Heart left ventricle (tissue), 16 donors: ENCODE measurements at regions not wholly inside any gene's neighbourhood (a gene's known extent, or its start where the extent isn't known, plus 50 kb on each side); places are given as distances from the start of the nearest gene placed in this dataset.

Experiments
- ATAC-seq, 4 donors: fragments of 200-7000 bp; cut with Tn5 transposase; one replicate each; pipeline ENCODE4 v1.9.1; 2020 to 2022; ENCODE audit warnings: moderate library complexity in 4 of 4, mild to moderate bottlenecking in 3 of 4, moderate number of reproducible peaks in 1 of 4
- DNase-seq, 5 donors: peaks; one replicate each; pipeline ENCODE4 v3.0.0-alpha.2; 2020
- H3K27ac ChIP-seq, 12 donors: fragments of 200-600 bp; sonication (generic) in 4 of 12; one replicate each; pipeline versions ENCODE4 v1.5.0 to v1.8.0; 2016 to 2022; ENCODE audit warnings: mild to moderate bottlenecking in 2 of 12
- H3K27me3 ChIP-seq, 9 donors: fragments of 200-600 bp; sonication (generic) in 2 of 9; one replicate each; pipeline versions ENCODE4 v1.5.1 to v1.8.0; 2016 to 2022; ENCODE audit warnings: mild to moderate bottlenecking in 3 of 9
- H3K36me3 ChIP-seq, 9 donors: fragments of 200-600 bp; sonication (generic) in 2 of 9; one replicate each; pipeline versions ENCODE4 v1.5.0 to v1.8.0; 2018 to 2022; ENCODE audit warnings: mild to moderate bottlenecking in 2 of 9
- H3K4me1 ChIP-seq, 12 donors: fragments of 200-600 bp; sonication (generic) in 4 of 12; one replicate each; pipeline versions ENCODE4 v1.5.0 to v1.8.0; 2016 to 2022; ENCODE audit warnings: mild to moderate bottlenecking in 3 of 12
- H3K4me3 ChIP-seq, 12 donors: fragments of 200-600 bp; sonication (generic) in 4 of 12; one replicate each; pipeline versions ENCODE4 v1.5.0 to v1.8.0; 2017 to 2022; ENCODE audit warnings: mild to moderate bottlenecking in 9 of 12, moderate library complexity in 4 of 12
- H3K9me3 ChIP-seq, 12 donors: fragments of 200-600 bp; sonication (generic) in 4 of 12; one replicate each; pipeline versions ENCODE4 v1.5.0 to v1.8.0; 2016 to 2022; ENCODE audit warnings: mild to moderate bottlenecking in 1 of 12
- CTCF ChIP-seq, 12 donors: fragments of 200-600 bp; sonication (generic) in 4 of 12; IDR thresholded peaks; one replicate each; pipeline versions ENCODE4 v1.5.0 to v1.8.0; 2018 to 2022; ENCODE audit warnings: antibody characterized with exemption in 12 of 12, mild to moderate bottlenecking in 5 of 12
- POLR2A ChIP-seq, 2 donors: fragments of 450-650 bp; IDR thresholded peaks; one replicate each; pipeline ENCODE4 v1.6.1; 2017; ENCODE audit warnings: antibody characterized with exemption in 2 of 2, mild to moderate bottlenecking in 2 of 2, moderate library complexity in 2 of 2
- WGBS, 4 donors: extraction: QIAGEN DNeasy Blood & Tissue Kit in 2 of 4; methylation state at CpG; one replicate each; pipeline versions ENCODE4 v1.1.5 to v1.1.7; 2013 to 2018; 5-methylcytosine and 5-hydroxymethylcytosine counted together
- intact Hi-C, 10 donors: fragments of 100-400 bp; cut with DNase I; formaldehyde crosslinking; loops; one replicate each; pipeline versions ENCODE4 v1.11.1 to v1.14.2; 2022
- donor health status: ischemic (EF 13 %, LVEDD 7.1; RV severe dilation, severe dysfunction).
- donor health status: healthy with polysubstance abuse.
- donor health status: DM: no; HTN: yes; CAD: no.
- donor health status: DM: no; HTN: no; CAD: no.
- donor health status: ischemic (EF 25% LVEDD 6.9; RV normal size, moderate dysfunction).
- donor health status: ischemic (EF 25% LVEDD 5.7; RV mildly dilated, moderate dysfunction).
- donor health status: healthy.
- donor health status: DM: yes; HTN: yes; CAD: no.
- donor health status: ischemic (EF 35%, LVEDD 5.7; RV mildly dilated, moderate dysfunction).
- donor health status: nonischemic (EF 11% LVEDD 7.7; RV severe dilation, severe dysfunction).
- donor health status: DM: yes; HTN: yes; CAD: no.
- donor health status: PGD.
- donor health status: ischemic (EF 29% LVEDD 5.4; RV normal size, mild dysfunction).
- donor health status: nonischemic (EF 23%, LVEDD 6.1; RV moderate dilation, normal function).

- TF ChIP-seq CTCF (IDR thresholded peaks at IDR 0.05): no peak
- no peak for TF ChIP-seq POLR2A (IDR thresholded peaks at IDR 0.05)
- no peak for ATAC-seq
- no peaks in the 10 kb centered on the region for H3K36me3 ChIP-seq
- no peaks in the 10 kb centered on the region for H3K27me3 ChIP-seq
- intact Hi-C loops: no loop called here
- no peak overlapping the region for H3K4me3 ChIP-seq
- no peaks in the 10 kb centered on the region for H3K4me1 ChIP-seq
- WGBS, 4 donors: 62 to 68% (median 66%) methylated on average over 6 of the region's 6 CpGs
- DNase-seq: no peak
- H3K9me3 ChIP-seq: no peaks in the 10 kb centered on the region
- no peak overlapping the region for H3K27ac ChIP-seq
Observed at GRCh38 chr18:64202210-64202836, 53.4 kb upstream of the LINC00305 start.

DNA sequence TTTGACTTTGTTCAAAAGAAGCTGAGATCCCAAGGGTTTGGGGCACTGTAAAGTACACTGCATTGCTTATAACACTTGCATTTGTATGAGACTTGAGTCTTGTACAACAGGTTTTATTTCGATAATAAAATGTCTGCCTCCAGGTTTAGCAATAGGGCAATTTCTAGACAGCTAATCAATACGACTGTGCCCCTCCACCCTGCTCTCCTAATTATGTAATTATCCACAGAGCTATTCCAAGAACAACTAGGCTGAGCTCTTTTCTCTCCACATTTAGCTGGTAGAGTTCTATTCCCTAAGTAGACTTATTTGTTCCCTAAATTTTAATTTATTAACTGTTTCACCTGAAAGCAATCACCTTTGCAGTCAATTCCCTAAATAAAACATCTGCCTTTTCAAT is 52.9 kb upstream of the LINC00305 start:
- Histone ChIP-seq H3K27me3 (no peaks in the 10 kb centered on the region), H3K4me3 (no peak overlapping the region), H3K27ac (no peak overlapping the region), H3K36me3 (no peaks in the 10 kb centered on the region), H3K9me3 (no peaks in the 10 kb centered on the region), H3K4me1 (no peaks in the 10 kb centered on the region)
- intact Hi-C loops: no loop called here
- ATAC-seq (no peak), DNase-seq (no peak)
- WGBS, 4 donors: 87 to 93% (median 90%) methylated on average over 2 of the region's 2 CpGs
- TF ChIP-seq CTCF (IDR thresholded peaks at IDR 0.05): no peak
- no peak for TF ChIP-seq POLR2A (IDR thresholded peaks at IDR 0.05)

DNA sequence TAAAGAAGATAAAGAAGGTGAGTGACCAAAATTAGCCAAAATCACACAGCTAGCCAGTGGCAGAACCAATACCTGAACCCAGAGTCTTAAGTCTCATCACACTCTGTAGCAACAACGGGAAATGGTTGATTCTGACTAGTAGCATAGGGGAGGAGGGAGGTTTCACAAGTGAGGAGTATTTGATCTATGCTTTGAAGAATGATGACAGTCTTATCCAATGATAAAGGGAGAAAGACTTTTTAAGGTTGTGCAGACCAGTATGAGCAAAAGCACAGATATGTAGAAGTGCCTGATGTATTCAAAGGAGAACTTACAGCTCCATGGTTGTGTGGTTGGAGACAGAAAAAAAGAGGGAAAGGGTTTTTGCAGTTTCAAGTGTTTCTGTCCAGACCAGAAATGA is 50.7 kb upstream of the LINC00305 start:
- no peak overlapping the region for H3K27ac ChIP-seq
- no peaks in the 10 kb centered on the region for H3K4me1 ChIP-seq
- ATAC-seq (no peak), DNase-seq (no peak)
- WGBS, 4 donors: 67 to 73% (median 68%) methylated on average over 1 of the region's 1 CpG
- intact Hi-C loops: no loop called here
- H3K9me3 ChIP-seq: no peaks in the 10 kb centered on the region
- TF ChIP-seq POLR2A (IDR thresholded peaks at IDR 0.05) (no peak), CTCF (IDR thresholded peaks at IDR 0.05) (no peak)
- no peak overlapping the region for H3K4me3 ChIP-seq
- H3K27me3 ChIP-seq: no peaks in the 10 kb centered on the region
- no peaks in the 10 kb centered on the region for H3K36me3 ChIP-seq
